Muscle of leg (tissue), 3 donors: ENCODE measurements at regions not wholly inside any gene's neighbourhood (a gene's known extent, or its start where the extent isn't known, plus 50 kb on each side); places are given as distances from the start of the nearest gene placed in this dataset.

Experiments
- DNase-seq: peaks from one replicate; pipeline ENCODE4 v3.0.0; 2013
- H3K27ac ChIP-seq: one replicate; pipeline ENCODE4 v1.5.1; 2013; ENCODE audit warnings: mild to moderate bottlenecking, low read length, control low read depth
- H3K27me3 ChIP-seq: one replicate; pipeline ENCODE4 v1.6.1; 2013; ENCODE audit warnings: low read length; ENCODE audit not compliant: control insufficient read depth, insufficient read depth
- H3K36me3 ChIP-seq: one replicate; pipeline ENCODE4 v1.6.1; 2013; ENCODE audit warnings: low read length; ENCODE audit not compliant: control insufficient read depth, insufficient read depth
- H3K4me1 ChIP-seq: one replicate; pipeline ENCODE4 v1.6.1; 2013; ENCODE audit warnings: low read length; ENCODE audit not compliant: control insufficient read depth, insufficient read depth
- H3K4me3 ChIP-seq: one replicate; pipeline ENCODE4 v1.5.1; 2013; ENCODE audit warnings: low read length, control low read depth
- H3K9me3 ChIP-seq: replicated peaks from 2 replicates; pipeline ENCODE4 v1.6.1; 2013; ENCODE audit warnings: low read depth, low read length; ENCODE audit not compliant: control insufficient read depth
- WGBS: methylation state at CpG from one replicate; pipeline ENCODE4 v1.1.5; 2013; ENCODE audit warnings: missing lambda C conversion rate; ENCODE audit not compliant: insufficient coverage; 5-methylcytosine and 5-hydroxymethylcytosine counted together

DNA sequence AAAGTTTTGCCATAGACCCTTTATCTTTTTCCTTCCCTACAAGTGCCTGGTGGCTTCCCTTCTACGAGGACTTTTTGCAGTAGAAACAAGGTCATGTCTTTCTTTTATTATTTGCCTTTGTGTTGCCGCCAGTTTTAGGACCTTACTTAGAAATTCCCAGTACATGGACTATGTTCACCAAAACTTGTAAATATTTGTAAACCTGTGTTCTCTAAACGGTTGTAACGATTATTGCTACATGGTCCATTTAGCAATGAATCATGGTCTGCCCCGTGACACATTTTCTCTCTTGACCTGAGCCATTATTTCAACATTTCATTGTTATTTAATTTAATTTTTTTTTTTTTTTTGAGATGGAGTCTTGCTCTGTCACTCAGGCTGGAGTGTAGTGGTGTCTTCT lies 110.7 kb downstream of the MFAP3L start:
- 86% methylated on average over 1 of the region's 5 CpGs for WGBS
- H3K27me3 ChIP-seq = no peaks in the 10 kb centered on the region
- no peak overlapping the region for H3K4me3 ChIP-seq
- no peak for DNase-seq
- H3K36me3 ChIP-seq = no peaks in the 10 kb centered on the region
- no peak overlapping the region for H3K27ac ChIP-seq
- H3K9me3 ChIP-seq = no peaks in the 10 kb centered on the region
- no peaks in the 10 kb centered on the region for H3K4me1 ChIP-seq

DNA sequence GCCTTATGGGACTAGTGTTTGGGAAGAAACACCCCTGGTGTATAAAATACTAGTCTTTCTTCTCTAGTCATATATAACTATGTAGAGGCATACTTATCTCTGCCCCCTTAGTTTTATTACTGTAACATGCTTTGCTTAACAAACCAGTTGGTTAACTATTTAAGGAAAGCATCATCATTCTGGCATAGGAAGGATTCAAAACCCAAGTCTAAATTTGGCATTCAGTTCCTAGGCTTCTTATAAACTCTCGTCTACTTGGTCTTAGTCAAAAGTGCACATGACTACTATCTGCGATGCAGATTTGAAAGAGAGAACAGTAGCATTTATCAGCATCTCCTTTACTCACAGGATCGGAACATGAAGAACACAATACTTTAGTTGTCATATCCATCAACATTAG lies 111.3 kb downstream of the MFAP3L start:
- Histone ChIP-seq H3K9me3 (no peaks in the 10 kb centered on the region), H3K36me3 (no peaks in the 10 kb centered on the region), H3K4me3 (no peak overlapping the region), H3K27ac (no peak overlapping the region), H3K27me3 (no peaks in the 10 kb centered on the region), H3K4me1 (no peaks in the 10 kb centered on the region)
- DNase-seq = no peak
- no CpG with 5 or more reads among the region's 3 CpGs for WGBS

DNA sequence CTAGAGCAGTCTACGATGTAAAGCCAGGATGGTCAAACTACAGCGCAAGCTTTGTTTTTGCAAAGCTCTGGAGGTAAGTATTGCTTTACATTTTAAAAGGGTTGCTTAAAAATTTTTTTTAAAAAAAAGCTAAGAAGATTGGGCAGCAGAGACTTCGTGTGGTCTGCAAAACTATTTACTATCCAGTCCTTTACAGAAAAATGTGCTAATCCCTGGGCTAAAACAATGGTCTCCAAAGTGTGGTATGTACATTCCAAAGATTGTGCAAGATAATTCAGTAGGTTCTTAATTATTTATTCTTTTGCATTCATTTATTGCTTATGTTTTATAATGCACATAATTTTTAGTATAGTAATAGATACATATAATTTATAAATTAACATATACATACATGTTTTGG lies 113.2 kb downstream of the MFAP3L start:
- no peaks in the 10 kb centered on the region for H3K36me3 ChIP-seq
- H3K4me3 ChIP-seq = no peak overlapping the region
- 83% methylated on average over 2 of the region's 3 CpGs for WGBS
- no peaks in the 10 kb centered on the region for H3K9me3 ChIP-seq
- no peak overlapping the region for H3K27ac ChIP-seq
- H3K4me1 ChIP-seq = no peaks in the 10 kb centered on the region
- H3K27me3 ChIP-seq = no peaks in the 10 kb centered on the region
- DNase-seq = no peak

- DNase-seq = no peak
- no peak overlapping the region for H3K4me3 ChIP-seq
- WGBS = no CpG with 5 or more reads among the region's 2 CpGs
- no peaks in the 10 kb centered on the region for H3K4me1 ChIP-seq
- no peak overlapping the region for H3K27ac ChIP-seq
- no peaks in the 10 kb centered on the region for H3K36me3 ChIP-seq
- no peaks in the 10 kb centered on the region for H3K27me3 ChIP-seq
- H3K9me3 ChIP-seq = no peaks in the 10 kb centered on the region
Observed at GRCh38 chr4:169909897-169910296, 116.3 kb downstream of the MFAP3L start.

- Histone ChIP-seq H3K36me3 (no peaks in the 10 kb centered on the region), H3K9me3 (no peaks in the 10 kb centered on the region), H3K27me3 (no peaks in the 10 kb centered on the region), H3K27ac (no peak overlapping the region), H3K4me3 (no peak overlapping the region), H3K4me1 (no peaks in the 10 kb centered on the region)
- no CpG with 5 or more reads among the region's 9 CpGs for WGBS
- DNase-seq = no peak
Observed at GRCh38 chr4:169909479-169909878, 116.7 kb downstream of the MFAP3L start.

DNA sequence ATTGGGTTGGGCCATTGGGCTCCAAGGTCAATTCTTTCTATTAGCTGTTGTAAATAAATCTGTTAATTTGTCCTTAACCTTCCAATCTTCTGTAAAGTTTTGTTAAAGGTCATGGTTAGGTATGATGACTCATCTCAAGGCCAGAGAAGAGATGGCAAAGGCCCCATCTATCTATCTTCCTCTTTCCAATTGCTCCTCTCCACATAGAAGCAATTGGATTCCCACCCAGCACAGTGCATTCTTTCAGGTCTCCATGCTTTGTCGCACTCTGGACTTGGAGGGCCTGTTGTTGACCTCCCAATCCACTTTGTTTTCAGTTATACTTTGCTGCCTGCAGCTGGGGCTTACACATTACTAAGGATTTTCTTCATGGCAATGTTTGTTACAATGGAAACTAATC lies 118.5 kb downstream of the MFAP3L start:
- WGBS = no CpG with 5 or more reads among the region's 1 CpG

DNA sequence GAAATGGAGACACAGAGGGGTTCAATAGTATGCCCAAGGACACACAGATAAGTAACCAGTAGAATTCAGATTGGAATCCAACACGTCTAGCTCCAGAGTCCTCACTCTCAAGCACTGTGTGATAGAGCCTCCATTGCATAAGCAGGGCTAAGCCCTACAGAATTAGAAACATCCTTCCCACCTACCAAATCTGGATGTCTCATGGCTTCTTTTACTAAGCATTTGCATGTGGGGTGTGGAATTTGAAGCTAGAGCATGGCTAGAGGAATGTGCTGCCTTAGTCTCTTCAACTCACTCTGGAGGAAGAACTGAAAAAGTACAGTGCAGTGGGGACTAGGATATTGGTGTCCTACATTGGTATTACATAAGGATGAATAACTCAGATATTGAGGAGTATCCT lies 119.4 kb downstream of the MFAP3L start:
- Histone ChIP-seq H3K27ac (no peak overlapping the region), H3K27me3 (no peaks in the 10 kb centered on the region), H3K4me1 (no peaks in the 10 kb centered on the region), H3K9me3 (no peaks in the 10 kb centered on the region), H3K36me3 (no peaks in the 10 kb centered on the region), H3K4me3 (no peak overlapping the region)
- 83% methylated on average over 1 of the region's 1 CpG for WGBS
- DNase-seq = no peak

More for the DNA sequence above, 118.5 kb downstream of the MFAP3L start:
- H3K27me3 ChIP-seq = no peaks in the 10 kb centered on the region
- no peaks in the 10 kb centered on the region for H3K36me3 ChIP-seq
- H3K4me1 ChIP-seq = no peaks in the 10 kb centered on the region
- no peaks in the 10 kb centered on the region for H3K9me3 ChIP-seq
- no peak overlapping the region for H3K27ac ChIP-seq
- DNase-seq = no peak
- H3K4me3 ChIP-seq = no peak overlapping the region

DNA sequence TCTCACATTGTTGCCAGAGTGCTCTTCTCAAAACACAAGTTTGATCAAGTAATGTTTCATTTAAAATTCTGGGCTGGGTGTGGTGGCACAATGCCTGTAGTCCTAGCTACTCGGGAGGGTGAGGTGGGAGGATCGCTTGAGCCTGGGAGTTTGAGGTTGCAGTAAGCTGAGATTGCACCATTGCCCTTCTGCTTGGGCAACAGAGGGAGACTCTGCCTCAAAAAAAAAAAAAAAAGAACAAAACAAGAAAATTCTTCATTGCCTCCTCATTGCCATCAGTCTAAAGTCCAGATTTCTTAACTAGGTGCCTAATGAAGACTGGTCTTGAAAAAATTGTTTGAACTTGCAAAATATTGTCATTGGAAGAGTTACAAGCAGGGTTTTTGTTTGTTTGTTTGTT lies 120.1 kb downstream of the MFAP3L start:
- Histone ChIP-seq H3K9me3 (no peaks in the 10 kb centered on the region), H3K36me3 (no peaks in the 10 kb centered on the region), H3K27me3 (no peaks in the 10 kb centered on the region), H3K4me1 (no peaks in the 10 kb centered on the region), H3K27ac (no peak overlapping the region), H3K4me3 (no peak overlapping the region)
- no CpG with 5 or more reads among the region's 2 CpGs for WGBS
- no peak for DNase-seq

DNA sequence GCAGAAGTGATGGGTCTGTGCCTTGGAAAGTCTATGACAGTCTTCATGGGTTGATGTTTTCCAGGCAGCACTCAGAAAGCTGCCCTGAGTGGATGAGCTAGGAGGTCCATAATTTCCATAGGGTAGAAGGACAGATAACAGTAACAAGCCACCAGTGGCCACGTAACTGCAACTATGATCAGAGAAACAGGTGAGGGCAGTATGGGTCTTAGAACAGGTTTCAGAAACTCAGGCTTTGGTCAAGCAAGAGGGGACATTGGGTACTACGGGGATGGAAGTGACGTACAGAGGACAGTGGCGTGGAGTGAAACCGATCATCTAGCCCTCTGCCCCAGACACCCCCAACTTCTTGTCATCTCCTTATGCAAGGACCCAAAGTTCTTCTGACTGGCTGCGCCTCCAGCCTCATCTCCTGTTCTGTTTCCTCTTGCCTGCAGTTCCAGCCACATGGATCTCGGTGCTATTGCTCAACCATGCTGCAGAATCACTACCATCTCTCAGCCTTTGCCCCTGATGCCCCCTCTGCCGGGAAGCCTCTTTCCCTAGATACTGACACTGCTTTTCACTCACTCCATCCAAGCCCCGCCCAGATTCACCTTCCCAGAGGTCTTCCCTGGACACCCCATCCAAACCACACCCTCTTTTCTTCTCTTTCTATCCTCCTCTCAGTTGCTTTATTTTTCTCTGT lies 123.4 kb downstream of the MFAP3L start:
- H3K27ac ChIP-seq = no peak overlapping the region
- 77% methylated on average over 9 of the region's 9 CpGs for WGBS
- no peaks in the 10 kb centered on the region for H3K27me3 ChIP-seq
- H3K4me1 ChIP-seq = no peaks in the 10 kb centered on the region
- DNase-seq = no peak
- no peaks in the 10 kb centered on the region for H3K9me3 ChIP-seq
- no peak overlapping the region for H3K4me3 ChIP-seq
- H3K36me3 ChIP-seq = no peaks in the 10 kb centered on the region

DNA sequence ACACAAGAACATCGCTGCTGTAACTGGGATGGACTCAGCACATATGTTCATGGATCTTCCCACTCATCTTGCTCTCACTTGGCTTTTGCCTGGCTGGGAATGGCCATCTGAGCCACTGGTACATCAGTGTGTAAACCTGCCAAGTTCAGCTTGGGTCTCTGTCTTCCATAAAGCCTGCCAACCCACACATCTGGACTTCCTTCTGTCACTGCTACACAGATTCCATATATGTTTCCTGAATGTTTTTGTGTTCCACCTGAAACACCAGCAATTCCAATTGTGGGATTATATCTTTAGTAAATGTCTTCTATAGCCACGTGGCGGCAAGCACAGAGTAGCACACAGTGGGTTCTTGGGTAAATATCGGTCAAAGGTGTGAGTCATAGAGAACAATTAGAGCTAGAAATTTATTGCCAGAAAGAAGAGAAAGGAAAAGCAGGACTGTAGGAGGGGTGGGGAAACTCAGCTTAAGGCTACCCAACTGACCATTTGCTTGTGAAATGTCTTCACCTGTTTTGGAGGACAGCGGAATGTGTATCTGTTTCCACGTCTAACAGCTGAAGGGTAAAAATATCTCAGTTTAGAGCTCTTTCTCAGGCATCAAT lies 125.9 kb downstream of the MFAP3L start:
- no peaks in the 10 kb centered on the region for H3K36me3 ChIP-seq
- WGBS = 84% methylated on average over 6 of the region's 6 CpGs
- DNase-seq = peak; percentile 5
- H3K9me3 ChIP-seq = no peaks in the 10 kb centered on the region
- no peaks in the 10 kb centered on the region for H3K27me3 ChIP-seq
- no peak overlapping the region for H3K4me3 ChIP-seq
- no peak overlapping the region for H3K27ac ChIP-seq
- no peaks in the 10 kb centered on the region for H3K4me1 ChIP-seq

- WGBS = 86% methylated on average over 1 of the region's 2 CpGs
Observed at GRCh38 chr4:169899295-169899694, 126.9 kb downstream of the MFAP3L start.

More at GRCh38 chr4:169899295-169899694, 126.9 kb downstream of the MFAP3L start:
- Histone ChIP-seq H3K27me3 (no peaks in the 10 kb centered on the region), H3K36me3 (no peaks in the 10 kb centered on the region), H3K27ac (no peak overlapping the region), H3K4me3 (no peak overlapping the region), H3K9me3 (no peaks in the 10 kb centered on the region), H3K4me1 (no peaks in the 10 kb centered on the region)
- DNase-seq = no peak
